ENCODE measurements at regions not wholly inside any gene's neighbourhood (a gene's known extent, or its start where the extent isn't known, plus 50 kb on each side); places are given as distances from the start of the nearest gene placed in this dataset.

DNA sequence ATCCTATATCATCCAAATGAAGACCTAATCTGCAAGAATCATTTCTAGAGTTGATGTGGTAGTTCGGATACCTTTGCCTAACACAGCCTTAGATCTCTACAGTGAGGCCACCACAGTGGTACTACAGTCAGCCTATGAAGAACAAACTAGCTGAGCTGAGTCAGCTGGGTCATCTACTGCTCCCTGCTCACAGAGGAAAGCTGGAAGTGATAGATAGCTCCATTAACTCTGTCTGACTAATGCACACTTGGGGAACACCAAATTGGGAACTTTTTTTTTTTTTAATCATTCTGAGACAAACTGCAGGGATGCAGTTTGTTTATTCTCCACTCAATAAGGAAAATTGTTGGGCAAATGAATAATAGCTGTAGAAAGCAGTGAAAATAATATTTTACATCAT lies 1160.6 kb downstream of the PCDH9 start:
- DNase-seq: no peak

DNA sequence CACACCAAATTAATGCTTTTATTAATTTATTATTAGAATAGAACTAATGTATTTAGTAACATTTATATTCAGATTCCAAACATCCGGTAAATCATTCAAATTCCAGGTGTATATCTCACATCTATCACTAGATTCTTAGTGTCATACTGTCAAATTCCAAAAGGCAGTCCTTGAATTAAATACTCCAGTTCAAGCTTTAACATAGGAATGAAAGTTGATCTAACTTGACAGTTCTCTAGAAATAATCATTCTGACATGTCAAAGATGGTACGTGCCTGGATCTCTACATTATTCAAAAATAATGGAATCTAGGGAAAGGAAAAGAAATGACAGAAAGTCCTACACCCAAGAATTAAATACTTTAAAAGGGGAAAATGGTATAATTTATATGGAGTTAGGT lies 1161.5 kb downstream of the PCDH9 start:
- DNase-seq: no peak

DNA sequence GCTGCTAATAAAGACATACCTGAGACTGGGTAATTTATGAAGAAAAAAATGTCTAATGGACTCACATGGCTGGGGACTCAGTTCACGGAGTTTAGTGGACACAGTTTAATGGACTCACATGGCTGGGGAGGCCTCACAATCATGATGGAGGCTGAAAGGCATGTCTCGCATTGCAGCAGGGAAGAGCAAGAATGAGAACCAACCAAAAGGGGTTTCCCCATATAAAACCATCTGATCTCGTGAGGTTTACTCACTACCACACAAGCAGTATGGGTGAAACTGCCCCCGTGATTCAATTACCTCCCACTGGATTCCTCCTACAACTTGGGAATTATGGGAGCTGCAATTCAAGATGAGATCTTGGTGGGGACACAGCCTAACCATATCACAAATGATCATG lies 1181.2 kb downstream of the PCDH9 start:
- no peak for DNase-seq

DNA sequence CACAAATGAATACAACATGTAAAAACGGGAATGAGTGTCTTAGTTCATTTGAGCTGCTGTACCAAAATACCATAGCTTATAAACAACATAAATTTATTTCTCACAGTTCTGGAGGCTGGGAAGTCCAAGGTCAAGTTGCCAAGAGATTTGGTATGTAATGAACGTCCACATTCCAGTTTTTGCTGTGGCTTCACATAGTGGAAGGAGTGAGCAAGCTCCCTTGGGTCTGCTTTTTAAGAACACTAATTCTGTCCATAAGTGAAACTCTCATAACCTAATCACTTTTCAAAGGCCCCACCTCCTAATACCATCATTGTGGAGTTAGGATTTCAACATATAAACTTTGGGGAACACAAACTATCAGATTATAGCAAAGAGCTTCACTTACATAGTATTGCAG lies 1189.6 kb downstream of the PCDH9 start:
- no peak for DNase-seq

DNA sequence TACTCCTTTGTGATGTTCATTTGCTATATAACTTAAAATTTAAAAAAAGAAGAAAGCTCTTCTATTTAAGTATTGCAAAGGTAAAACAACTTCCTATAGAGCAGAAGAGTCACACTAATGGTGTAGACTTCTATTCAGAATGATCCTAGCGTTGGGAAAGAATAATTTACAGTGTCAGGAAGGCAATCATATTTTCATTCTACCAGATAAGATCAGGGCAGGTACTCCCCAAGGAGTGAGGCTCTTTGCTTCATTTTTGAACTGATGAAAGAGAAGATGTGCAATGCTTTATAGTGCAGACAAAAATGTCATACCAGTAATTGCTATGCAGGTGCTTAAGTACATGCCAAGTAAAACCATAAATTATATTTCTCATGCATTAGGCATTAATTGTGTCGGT lies 1193.0 kb downstream of the PCDH9 start:
- DNase-seq: no peak

DNA sequence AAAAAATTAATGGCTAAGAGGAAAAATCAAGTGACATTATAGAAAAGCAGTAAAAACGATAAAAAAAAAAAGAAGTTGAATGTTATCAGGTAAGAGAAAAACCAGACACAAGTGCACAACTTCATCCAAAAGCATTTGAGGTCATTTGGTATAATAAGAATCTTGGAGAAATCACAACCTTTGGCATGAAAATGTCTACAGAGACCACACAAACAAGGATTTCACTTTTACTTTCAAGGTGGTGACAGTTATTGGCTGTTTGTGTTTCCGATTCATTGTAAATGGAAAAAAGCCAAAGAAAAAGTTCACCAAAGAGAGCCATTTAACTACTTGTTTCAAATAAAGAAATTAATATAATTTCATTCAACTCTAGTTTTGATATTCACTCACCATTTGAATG lies 1193.5 kb downstream of the PCDH9 start:
- no peak for DNase-seq

DNA sequence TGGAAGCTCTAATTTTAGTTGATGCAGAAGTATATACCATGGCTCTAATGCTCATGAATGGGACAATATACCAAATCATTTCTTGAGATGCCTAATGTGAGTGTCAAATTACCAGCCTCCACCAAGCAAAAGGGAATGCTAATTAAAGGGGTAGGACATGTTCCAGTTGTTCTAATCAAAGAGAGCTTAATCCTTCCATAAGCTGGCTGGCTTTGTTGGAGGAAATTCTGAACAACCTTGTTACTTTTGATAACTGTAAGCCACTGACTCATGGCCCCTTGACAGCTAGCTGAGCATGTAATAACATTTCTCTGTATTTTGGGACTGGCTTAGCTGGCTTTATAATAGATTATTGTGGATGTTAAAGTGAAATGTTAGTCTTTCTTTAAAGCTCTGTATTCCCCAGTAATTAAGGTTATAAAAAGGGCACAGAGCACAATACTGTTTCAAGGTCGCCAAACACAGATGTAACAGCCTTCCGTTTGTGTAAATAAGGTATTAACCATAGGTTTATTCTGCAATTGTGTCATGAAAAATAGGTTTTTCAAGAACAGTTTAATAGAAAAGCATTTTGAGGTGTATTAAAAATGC lies 1194.0 kb downstream of the PCDH9 start:
- DNase-seq: no peak

DNA sequence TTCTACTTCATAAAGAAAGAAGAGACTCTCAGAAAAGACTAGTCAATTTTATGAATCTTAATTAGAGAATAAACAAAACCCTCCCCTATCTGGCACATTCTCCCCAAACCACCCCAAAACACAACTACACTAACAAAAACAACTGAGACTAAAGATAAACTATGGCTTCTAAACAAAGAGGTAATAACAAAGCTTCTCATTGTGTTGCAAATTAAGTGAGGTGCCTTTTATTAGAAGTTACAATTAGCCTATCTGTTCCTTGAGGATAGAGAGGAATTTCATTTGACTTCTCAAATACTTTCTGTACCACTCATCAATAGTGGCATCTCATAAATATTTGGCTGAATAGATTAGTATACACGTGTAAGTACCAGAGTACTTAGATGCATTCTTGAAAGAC lies 1196.2 kb downstream of the PCDH9 start:
- no peak for DNase-seq

DNA sequence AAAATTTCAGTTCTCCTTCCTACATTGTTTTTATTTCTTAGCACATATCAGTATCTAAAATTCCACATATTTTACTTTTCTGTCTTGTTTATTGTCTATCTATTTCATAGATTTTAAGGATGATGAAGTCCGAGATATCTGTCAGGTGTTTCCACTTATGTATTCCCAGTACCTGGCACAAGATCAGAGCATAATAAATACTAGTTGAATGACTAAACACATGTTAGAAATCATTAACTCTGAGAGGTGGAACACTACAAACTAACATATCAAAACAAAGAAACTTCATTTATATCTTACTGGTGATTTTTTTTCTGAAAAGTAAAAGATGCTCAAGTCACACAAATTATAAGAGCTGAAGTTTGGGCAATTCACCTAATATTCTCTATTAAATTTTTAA lies 1208.3 kb downstream of the PCDH9 start:
- DNase-seq: no peak

DNA sequence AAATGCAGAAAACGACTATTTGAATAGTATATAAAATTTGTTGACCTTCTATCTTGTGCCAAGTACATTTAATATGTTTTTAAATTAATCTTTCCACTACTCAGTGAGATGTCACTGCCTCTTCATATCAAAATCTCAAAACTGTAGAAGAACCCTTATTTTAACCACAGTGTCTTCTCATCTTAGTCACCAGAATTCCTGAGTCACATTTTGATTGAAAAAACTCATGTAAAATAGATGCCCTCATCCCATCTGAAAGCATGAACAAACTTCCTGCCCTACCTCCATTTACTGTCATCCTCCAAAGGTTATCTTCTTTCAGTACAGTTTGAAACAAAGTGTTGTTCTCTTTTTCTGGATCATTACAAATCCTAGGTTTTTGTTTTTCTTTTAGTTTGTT lies 1215.4 kb downstream of the PCDH9 start:
- no peak for DNase-seq

DNA sequence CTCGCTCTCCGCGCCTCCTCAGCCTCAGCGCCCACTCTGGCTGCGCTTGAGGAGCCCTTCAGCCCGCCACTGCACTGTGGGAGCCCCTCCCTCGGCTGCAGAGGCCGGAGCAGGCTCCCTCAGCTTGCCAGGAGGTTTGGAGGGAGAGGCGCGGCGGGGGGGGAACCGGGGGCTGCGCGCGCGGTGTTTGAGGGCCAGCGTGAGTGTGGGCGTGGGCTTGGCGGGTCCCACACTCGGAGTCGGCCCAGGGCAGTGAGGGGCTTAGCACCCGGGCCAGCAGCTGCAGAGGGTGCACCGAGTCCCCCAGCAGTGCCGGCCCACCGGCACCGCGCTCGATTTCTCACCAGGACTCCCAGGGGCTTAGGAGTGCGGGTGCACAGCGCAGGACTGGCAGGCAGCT lies 1220.9 kb downstream of the PCDH9 start:
- no peak for DNase-seq

DNA sequence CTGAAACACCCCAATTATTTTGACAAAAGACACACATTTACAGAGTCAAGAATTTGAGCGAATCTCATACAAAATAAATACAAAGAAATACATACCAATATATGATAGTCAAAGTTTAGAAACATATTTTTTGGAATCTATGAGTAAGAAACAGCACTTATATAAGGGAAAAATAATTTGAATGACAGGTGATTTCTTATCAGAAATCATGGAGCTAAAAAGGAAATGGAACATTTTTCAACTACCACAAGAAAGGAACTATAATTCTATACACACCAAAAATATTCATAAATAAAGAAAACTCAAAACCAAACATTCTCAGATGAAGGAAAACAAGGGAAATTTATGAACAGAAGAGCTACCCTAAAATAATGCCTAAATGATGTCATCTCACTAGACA lies 1226.6 kb downstream of the PCDH9 start:
- no peak for DNase-seq

DNA sequence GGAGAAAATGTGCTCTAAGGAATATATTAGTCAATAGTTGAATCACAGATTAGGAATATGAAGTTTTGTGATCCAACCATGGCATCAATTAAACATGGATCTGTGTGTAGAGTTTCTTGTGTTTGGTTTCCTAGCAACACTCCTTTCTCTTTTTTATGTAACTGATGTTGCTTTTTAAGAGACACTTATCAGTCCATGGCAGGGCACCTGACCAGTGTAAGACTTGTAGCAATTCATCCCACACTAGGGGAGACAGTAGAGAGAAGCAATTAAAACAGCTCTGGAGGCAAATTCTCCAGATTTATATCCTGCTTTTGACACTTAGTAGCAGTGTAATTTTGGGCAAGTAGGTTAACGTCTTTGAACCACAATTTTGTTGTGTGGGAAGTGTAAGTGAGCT lies 1229.0 kb downstream of the PCDH9 start:
- DNase-seq: no peak

DNA sequence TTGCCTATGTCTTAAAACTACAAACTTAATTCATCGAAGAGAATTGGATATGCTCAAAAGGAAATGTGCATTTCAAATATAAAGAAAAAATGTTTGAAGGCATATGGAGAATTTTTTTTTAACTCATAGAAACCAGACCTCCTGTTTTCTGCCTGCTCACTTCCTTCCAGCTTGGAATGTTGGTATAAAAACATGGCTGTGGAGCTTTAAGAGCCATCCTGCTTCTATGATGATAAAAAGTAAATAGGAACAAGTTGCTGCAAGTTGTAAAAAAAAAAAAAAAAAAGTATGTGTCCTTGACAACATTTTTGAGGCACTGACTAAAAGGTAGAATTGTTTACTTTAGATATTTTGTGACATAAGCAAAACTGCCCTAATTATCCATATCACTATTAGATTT lies 1230.7 kb downstream of the PCDH9 start:
- DNase-seq: no peak

DNA sequence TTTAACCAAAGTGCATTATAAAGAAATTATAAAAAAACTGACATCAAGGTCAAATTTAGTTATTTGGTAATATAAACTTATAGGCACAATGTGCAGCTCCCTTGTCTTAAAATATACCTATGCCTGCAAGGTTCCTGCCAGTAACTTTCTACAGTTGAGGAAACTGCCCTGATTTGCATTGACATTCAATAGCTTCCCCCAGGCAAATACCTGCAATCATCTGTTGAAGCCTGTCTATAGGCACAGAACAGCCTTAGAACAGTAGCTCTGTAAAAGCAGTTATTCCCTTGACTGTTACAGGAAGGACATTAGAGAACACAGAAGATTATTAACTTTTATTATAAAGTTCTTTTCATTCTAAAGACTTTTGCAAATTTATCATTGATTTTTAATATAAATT lies 1239.5 kb downstream of the PCDH9 start:
- no peak for DNase-seq

DNA sequence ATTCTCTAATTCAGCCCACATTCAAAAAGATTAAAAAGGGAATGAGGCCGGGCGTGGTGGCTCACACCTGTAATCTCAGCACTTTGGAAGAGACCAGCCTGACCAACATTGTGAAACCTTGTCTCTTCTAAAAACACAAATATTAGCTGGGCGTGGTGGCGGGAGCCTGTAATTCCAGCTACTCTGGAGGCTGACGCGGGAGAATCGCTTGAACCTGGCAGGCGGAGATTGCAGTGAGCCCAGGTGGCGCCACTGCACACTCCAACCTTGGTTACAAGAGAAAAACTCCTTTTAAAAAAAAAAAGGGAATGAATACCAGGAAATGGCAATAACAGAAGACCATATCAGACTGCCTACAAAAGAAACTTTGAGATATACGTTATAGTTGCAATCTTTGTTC lies 1244.5 kb downstream of the PCDH9 start:
- no peak for DNase-seq

DNA sequence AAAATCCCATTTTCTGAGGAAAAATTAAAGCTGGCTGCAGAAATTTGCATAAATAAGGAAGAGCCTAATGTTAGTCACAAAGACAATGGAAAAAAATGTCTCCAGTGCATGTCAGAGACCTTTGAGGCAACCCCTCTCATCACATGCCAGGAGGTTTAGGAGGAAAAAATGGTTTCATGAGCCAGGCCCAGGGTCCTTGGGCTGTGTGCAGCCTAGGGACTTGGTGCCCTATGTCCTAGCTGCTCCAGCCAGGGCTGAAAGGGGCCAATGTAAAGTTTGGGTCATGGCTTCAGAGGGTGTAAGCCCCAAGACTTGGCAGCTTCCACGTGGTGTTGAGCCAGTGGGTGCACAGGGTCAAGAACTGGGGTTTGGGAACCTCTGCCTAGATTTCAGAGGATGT lies 1252.6 kb downstream of the PCDH9 start:
- no peak for DNase-seq

DNA sequence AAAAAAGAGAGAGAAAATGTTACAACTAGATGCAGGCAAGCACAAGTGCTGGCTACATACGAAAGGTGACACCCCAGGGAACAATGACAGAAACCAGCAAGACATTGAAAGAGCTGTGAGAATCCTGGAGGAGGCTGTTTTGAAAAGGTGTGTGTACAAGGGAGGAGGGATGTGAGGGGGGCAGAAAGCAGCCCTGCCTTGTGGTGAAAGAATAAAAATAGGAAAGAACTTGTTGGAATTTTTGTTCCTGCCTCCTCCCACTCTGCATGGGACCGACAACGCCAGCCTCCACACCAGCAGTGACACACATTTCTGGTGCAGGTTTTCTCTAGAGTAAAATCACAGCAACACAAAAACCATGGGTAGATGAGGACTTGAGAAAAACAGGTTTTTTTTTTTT lies 1258.6 kb downstream of the PCDH9 start:
- no peak for DNase-seq

DNA sequence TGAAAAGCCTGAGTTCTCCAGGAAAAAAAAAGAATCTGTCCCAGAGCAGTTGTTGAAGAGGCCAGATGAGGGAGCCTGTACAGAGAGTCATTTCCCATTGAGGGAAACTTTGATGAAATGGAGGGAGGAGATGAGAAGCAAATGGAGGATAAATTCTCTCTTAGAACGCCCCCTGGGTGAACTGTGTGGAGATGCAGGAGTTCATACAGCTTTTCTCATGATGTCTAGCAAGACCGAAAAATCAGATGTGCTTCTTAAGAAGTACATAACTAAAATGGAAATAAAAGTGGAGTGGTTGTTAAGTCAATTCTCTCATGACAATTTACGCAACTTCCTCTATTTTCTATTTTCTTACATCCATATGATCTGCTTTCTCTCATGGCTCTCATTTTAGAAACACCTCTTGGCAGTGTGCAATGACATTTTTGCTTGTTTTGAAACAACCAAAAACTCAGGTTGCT lies 1263.1 kb downstream of the PCDH9 start:
- DNase-seq: no peak

DNA sequence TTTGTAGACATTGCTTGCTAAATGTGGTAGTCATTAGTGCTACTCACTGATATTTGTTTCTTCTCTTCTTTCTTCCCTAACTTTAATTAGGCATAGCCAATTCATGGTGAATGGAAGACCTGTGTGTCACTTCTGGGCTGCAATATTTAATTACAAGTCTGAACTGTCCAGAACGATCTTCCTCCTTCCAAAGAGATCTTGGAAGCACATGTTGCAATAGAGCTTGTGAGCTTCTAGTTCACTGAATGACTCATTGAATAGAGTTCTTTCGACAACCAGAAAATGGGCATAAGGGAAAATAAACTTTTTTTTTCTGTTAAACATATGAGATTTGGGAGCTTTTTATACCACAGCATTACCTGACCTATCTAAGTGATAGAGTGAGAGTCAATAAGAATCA lies 1264.6 kb downstream of the PCDH9 start:
- no peak for DNase-seq

DNA sequence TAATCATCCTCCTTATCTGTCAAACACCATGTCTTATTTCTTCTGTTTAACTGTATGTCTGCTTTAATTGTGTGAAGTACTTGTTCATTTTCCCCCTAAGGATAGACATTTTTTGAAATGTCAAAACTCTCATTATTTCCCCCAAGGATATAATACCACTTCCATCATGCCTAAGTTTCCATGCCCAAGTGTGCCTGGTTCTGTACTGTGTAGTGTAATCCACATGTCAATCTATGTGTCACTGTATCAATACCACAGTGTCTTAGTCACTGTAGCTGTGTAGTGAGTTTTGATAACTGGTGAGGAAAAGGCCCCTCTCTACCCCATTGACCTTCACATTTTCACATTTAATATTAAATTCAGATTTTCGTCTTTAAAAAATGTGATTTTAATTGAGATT lies 1265.5 kb downstream of the PCDH9 start:
- no peak for DNase-seq

DNA sequence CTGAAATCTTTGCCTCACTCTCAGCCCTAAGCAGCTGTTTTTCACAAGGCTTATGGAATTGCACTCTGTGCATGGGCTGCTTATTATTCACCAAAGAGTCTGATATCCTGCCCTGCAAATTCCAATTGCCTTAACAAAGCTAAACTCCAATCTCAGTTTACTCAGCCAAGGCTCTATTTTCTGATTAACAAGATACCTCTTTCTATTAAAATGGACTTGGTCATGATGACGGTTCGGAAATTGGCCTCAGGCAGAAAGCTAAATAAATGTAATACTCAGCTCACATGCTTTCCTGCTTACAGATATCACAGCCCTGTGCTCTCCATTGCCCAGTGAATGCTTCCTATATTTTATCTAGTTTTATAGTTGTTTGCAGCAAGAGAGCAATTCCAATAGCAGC lies 1270.8 kb downstream of the PCDH9 start:
- DNase-seq: no peak

DNA sequence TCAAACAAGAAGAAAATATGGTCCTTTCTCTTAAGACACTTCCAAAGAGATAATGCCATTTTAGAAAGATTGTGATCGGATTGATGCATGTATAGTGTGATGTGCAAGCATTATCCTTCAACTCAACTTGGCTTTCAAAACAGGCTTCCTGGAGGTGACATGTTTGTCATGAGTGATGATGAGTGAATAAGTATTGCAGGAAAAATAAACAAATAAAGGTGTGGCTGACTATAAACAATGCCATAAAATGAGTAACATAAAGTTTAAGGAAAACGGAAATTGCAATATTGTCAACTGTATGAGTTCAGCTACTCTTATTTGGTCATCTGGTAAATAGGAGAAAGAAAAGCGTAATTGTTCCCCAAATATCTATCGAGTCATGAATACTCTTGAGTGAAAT lies 1283.7 kb downstream of the PCDH9 start:
- DNase-seq: no peak

DNA sequence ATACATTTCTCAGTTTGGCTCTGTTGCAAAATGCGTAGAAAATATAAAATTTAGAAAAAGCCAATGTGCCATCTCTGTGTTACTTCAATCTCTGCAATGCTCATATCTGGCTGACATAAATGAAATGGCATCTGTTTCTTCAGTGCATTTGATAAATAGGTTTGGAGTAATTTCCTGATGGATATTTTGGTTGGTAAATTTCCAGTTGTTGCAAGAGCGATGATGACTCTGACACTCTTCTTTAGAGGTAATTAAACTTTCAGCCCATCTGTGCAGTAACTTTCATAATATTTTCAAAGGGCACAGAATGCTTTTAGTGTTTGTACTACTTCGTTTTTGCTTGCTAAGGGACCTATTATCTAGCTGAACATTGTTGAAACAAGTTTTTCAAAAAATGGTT lies 1286.4 kb downstream of the PCDH9 start:
- DNase-seq: no peak

DNA sequence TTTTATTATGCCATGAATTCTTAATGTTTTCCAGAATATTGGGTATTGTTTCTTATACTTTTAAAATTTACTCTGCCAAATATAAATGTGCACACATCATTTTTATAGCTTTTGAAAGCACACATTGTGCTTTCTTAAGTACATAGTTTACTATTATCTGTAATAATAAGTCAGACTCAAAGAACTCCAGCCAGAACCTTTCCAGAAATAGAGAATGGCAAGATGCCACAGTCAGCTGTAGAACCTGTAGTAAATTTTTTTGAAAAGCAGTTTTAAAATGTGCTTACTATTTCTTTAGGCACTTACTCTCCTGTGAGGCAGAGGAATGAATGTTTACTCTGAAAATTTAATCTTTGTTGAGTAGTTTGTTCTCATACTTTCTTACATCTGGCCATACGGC lies 1287.1 kb downstream of the PCDH9 start:
- DNase-seq: no peak

DNA sequence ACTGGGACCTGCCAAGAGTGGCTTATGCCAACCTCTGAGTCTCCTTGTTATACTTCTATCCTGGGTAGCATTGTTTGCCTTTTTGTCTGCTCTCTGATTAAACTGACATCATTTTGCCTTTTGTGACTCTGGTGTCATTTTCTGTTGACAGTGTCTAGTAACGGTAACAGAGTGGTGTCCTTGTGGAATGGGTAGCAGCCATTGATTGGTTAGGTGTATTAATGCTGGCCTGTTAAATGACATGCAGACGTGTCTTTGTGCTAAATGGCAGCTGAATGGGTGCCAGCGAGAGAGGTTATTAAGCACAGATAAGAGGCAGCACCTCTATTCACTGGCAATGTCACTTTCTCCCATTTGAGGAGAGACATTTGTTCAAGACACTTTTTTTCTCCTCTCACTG lies 1289.4 kb downstream of the PCDH9 start:
- no peak for DNase-seq
